ENCODE measurements at regions not wholly inside any gene's neighbourhood (a gene's known extent, or its start where the extent isn't known, plus 50 kb on each side); places are given as distances from the start of the nearest gene placed in this dataset.
A peak's percentile ranks its signal among the peaks of the same experiment; 100 is the strongest.

DNA sequence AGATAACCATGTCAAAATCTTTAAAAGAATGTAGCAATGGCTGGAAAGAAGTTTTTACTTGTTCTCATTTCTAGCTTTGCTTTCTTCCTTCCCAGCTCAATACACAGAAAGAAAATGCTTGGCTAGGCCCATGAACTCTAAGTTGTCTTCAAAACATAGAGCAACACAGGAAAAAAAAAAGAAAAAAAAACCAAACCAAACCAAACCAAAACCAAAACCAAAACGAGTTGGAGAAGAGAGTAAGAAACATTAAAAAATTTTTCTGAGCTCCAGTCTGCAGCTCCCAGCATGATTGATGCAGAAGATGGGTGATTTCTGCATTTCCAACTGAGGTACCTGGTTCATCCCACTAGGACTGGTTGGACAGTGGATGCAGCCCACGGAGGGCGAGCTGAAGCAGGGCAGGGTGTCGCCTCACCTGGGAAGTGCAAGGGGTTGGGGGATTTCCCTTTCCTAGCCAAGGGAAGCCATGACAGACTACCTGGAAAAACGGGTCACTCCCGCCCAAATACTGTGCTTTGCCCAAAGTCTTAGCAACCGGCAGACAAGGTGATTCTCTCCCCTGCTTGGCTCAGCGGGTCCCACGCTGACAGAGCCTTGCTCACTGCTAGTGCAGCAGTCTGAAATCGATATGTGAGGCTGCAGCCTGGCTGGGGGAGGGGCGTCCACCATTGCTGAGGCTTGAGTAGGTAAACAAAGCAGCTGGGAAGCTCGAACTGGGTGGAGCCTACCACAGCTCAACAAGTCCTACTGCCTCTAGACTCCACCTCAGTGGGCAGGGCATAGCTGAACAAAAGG lies 81.1 kb upstream of the SYT10 start (continued):
- TF ChIP-seq ARID5B (CRISPR knock-in tag; IDR thresholded peaks at IDR 0.05): peak; percentile 77
- TF ChIP-seq ZNF317 (CRISPR knock-in tag; IDR thresholded peaks at IDR 0.05): peak; percentile 51; the same call in 1 of the 2 replicates
- TF ChIP-seq PHF20 (CRISPR knock-in tag; IDR thresholded peaks at IDR 0.05): 0 out of 2 replicates have a peak, but pooled peaks have one; percentile 29
- TF ChIP-seq ZNF644 (CRISPR knock-in tag; IDR thresholded peaks at IDR 0.05; ENCODE audit: low read depth): peak; percentile 53; the same call in 1 of the 2 replicates
- 0 out of 2 replicates have a peak, but pooled peaks have one; percentile 34 for TF ChIP-seq TARDBP (CRISPR knock-in tag; IDR thresholded peaks at IDR 0.05)
- TF ChIP-seq, protein P1, sequence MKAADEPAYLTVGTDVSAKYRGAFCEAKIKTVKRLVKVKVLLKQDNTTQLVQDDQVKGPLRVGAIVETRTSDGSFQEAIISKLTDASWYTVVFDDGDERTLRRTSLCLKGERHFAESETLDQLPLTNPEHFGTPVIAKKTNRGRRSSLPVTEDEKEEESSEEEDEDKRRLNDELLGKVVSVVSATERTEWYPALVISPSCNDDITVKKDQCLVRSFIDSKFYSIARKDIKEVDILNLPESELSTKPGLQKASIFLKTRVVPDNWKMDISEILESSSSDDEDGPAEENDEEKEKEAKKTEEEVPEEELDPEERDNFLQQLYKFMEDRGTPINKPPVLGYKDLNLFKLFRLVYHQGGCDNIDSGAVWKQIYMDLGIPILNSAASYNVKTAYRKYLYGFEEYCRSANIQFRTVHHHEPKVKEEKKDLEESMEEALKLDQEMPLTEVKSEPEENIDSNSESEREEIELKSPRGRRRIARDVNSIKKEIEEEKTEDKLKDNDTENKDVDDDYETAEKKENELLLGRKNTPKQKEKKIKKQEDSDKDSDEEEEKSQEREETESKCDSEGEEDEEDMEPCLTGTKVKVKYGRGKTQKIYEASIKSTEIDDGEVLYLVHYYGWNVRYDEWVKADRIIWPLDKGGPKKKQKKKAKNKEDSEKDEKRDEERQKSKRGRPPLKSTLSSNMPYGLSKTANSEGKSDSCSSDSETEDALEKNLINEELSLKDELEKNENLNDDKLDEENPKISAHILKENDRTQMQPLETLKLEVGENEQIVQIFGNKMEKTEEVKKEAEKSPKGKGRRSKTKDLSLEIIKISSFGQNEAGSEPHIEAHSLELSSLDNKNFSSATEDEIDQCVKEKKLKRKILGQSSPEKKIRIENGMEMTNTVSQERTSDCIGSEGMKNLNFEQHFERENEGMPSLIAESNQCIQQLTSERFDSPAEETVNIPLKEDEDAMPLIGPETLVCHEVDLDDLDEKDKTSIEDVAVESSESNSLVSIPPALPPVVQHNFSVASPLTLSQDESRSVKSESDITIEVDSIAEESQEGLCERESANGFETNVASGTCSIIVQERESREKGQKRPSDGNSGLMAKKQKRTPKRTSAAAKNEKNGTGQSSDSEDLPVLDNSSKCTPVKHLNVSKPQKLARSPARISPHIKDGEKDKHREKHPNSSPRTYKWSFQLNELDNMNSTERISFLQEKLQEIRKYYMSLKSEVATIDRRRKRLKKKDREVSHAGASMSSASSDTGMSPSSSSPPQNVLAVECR (CRISPR knock-in tag; IDR thresholded peaks at IDR 0.05; ENCODE audit: borderline replicate concordance): peak; percentile 29; the same call in 1 of the 2 replicates

All from HepG2 (cell line).